GM18508 (cell line): ENCODE measurements at regions not wholly inside any gene's neighbourhood (a gene's known extent, or its start where the extent isn't known, plus 50 kb on each side); places are given as distances from the start of the nearest gene placed in this dataset.
"Not testable (repeated sequence)": the region's sequence is repeated elsewhere in the genome, so short reads cannot be mapped to it uniquely, and the experiment has no call there.

Experiments
- ATAC-seq: cut with Tn5 transposase; IDR thresholded peaks from one replicate; pipeline ENCODE4 v1.9.1; 2021; ENCODE audit warnings: moderate number of reproducible peaks; ENCODE audit not compliant: insufficient read depth, unreplicated experiment

DNA sequence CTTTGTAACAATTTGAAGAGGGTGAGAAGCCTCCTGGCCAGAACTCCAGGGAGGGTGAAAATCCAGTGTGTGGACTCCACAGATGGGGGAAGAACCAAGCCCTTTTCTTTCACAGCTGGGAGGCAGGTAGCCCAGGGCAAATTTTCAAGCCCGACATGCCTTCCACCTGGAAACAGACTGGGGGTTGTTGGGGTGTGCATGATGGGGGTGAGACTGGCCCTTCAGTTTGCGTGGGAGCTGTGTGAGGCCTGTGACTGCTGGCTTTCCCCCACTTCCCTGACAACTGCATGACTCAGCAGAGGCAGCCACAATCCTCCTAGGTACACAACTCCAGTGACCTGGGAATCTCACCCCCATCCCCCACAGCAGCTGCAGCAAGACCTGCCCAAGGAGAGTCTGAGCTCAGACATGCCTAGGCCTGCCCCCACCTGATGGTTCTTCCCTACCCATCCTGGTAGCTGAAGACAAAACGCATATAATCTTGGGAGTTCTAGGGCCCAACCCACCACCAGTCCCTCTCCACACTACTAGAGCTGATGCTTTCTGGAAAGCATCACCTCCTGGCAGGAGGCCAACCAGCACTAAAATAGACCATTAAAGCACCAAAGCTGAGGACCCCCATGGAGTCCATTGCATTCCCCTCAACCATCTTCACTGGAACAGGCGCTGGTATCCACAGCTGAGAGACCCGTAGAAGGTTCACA is 445.4 kb downstream of the TFEC start:
- no peak for ATAC-seq

DNA sequence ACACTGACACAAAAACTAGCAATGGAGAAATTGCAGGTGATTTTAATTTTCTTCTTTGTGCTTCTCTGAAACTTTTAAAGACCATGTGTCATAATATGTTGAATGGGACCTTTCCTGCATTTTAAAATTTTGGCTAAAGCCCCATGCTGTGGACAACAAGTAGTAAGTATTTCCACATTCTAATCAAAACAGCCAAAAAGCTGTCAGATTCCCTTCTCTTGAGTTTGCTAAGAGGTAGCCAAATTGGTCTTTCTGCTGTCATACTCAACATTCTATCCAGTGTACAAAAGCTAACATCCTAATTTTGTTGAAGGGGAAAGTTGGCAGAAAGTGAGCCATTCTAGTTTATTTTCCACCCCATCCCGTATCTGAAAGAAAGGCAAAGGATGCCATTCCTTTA is 447.6 kb downstream of the TFEC start:
- no peak for ATAC-seq

DNA sequence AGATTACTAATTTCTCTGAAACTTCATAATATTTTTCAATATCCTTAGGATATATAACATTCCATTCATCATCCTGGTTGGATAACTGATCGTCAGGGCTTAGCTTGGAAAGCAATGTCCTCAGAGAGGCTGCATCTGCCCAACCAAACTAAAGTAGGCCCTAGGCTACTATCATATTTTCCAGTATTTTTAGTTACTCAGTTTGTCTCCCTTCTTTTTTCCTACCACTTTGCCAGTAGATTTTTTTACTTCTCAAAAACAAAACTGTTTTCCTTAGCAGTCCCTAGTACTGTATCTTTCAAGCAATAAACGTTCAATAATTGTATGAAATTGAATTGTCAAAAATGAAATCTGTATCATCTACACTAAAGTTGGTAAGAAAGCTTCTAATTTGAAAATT is 452.0 kb downstream of the TFEC start:
- ATAC-seq, result no peak

DNA sequence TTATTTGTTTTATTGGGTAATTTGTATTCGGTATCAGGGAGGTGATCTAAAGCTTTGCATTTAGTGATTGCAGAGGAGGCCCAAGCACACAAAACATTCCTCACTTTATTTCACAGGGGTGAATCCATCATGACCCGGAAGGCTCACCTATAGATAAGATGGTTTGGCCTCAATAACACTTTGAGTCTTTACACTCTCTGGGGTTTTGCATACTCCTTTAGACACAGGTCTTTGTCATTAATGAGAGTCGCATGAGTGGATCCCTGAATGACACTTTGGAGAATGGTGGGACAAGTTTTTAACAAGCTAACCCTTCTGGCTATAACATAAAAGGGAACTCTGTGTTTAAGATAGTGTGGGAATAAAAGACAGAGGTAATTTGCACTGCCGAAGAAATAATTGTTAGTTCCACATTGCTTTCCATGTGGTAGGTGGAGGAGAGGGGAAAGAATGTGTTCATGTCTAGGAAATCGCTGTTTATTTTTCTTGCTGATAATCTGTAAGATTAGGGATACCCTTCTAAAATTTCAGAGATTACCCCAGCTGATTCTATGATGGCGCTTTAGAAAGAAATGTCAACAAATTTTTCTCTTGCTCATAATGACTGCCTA is 455.8 kb downstream of the TFEC start:
- ATAC-seq, result no peak

DNA sequence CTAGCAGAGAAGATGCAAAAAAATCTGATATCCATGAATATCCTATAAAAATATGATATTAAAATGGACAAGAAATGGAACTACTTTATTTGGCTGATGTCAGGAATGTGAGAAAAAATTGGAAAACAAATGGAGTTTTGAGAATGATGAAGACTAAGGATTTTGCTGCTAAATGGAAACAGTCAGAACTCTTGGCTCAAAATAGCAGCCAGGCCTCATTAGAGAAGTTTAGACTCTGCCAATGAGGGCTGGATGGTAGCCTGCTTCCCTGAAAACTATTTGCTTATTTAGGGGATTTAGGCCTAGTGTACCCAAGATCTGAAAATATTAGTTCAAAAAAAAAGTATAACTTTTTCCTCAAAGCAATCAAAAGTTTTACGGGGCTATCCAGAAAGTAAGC is 458.5 kb downstream of the TFEC start:
- no peak for ATAC-seq

DNA sequence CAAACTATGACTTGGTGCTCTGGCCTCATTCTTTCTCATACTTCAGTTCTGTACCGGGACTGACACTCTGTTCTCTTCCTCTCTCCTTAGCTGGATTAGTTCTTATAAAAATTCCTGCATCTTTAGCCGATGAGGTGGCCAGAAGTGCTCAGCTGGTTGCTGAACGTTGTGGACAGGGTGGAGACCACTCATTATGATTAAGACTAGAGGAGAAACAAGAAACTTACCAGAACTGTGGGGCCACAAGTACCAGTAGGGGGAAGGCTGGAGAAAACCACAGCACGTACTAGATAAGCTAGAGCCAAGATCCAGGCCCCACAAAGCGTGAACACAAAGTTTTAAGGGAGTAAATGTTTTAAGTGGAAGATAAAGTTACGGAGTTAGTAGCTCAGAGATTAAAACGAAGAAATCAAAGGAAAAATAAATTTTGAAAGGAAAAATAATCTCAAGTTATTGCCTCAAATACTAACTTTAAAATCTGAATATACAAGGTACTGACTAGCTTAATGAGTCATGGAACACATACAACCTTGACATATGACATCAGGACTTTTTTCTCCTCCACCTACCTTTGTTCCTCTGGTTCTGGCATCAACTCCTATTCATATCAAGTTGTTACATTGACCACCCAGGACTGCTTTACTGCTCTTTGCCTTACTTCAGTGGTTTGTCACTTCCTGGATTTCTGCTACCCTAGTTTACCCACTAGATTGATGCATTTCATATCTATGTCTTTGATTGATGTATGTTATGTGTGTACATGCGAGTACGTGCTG is 469.0 kb downstream of the TFEC start:
- ATAC-seq, result no peak

DNA sequence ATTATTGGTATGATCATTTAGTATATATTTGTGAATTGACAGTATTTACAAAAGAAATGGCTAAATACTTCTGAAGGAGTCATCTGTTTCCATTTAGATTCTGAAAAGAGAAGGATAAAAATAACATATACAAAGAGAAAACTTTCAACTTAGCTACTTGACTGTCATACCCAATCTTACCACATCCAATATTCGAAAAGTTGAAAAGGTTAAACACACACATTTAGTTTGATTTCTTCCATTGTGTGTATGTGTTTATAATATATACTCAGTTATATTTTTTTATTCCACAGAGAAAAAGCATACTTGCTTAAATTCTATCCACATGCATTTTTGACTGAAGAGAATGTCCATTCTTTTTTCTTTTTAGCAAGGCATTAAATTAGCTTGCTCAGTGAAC is 470.7 kb downstream of the TFEC start:
- no peak for ATAC-seq

DNA sequence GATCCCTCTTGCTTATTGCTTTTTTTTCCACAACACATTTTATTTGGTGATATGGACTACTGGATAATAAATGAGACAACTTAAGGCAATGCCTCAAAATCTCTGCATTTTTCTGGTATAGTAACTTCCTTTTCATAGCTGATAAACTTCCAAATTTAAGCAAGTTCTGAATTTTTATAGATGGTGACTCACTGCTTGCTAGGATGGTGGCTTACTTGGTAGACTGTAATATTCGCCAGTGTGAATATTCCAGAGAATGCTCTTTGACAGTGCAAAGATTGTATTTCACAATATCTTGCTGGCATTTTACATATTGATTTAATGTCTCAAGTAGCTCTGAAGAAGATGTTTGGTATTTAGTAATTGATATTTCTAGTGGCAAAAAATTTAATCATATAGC is 472.4 kb downstream of the TFEC start:
- ATAC-seq, result no peak

DNA sequence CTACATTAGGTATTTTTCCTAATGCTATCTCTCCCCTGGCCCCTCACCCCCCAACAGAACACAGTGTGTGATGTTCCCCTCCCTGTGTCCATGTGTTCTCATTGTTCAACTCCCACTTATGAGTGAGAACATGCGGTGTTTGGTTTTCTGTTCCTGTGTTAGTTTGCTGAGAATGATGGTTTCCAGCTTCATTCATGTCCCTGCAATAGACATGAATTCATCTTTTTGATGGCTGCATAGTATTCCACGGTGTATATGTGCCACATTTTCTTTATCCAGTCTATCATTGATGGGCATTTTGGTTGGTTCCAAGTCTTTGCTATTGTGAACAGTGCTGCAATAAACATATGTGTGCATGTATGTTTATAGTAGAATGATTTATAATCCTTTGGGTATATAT is 473.3 kb downstream of the TFEC start:
- not testable (repeated sequence) for ATAC-seq

DNA sequence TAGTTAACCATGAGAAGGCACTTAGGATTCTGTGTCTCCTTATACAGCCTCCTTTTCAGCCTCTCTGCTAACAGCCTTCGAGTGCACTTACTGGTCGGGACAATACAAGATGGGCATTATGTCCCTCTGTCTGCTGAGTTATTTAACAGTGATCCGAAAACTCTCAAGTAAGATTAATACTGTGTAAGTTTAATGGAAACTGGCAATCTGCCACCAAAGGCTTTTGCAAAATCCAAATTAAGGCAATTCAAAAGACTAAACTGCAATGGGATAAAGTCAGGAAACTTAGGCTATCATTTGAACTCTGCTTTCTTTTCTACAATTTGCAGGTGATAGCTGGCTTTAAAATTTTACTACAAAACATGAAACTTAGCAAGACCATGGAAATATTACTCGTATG is 477.8 kb downstream of the TFEC start:
- ATAC-seq, result no peak

DNA sequence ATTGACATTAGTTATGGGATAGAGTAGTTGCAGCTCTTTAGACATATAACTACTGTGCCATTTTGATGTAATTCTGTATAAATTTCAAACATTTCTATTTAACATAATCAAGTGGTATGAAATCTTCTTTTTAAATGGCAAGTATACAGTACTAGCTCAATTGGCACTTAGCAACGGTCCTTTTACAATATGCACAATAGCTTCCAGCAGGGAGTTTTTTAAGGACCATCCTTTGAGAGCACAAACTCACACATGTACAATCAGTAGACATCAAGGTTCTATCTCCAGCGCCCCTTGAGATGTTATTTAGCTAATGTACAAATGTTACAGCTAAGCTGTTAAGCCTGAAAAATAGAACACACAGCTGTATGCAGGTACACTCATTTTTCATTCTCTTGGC is 480.7 kb downstream of the TFEC start:
- ATAC-seq, result no peak

DNA sequence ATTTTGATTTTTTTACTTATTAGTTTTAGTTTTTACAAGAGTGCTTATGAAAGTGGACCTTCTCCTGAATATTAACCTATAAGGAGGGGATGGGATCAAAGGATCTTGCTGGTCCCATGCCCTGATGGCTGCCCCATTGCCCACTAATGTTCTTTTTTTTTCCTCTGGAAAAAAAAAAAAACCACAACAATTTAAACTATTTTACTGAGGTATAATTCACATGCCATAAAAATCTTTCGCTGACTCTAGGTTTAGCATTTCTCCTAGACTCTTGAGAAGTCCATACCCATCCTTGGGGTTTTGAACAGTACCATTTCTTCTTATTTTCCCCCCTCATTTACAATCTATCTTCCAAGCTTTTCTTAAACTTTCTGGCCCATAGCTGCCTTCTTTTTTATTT is 481.8 kb downstream of the TFEC start:
- no peak for ATAC-seq

DNA sequence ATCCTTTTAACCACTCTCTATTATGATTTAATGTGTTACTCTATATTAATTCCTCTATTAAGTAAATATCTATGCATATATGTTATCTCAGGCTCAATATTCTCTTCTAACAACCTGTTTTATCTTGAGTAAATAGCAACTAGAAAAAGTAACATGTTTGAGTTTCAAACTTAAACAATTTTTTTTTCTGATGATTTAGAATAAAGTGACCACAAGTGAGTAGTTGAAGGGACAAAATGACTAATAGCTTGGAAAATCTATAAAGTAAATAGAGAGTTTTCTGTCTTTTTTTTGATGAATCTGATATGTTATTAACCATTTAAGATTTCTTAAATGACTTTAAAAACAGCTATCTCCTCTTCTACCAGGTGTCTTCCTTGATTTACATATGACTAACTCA is 483.8 kb downstream of the TFEC start:
- ATAC-seq, result no peak

DNA sequence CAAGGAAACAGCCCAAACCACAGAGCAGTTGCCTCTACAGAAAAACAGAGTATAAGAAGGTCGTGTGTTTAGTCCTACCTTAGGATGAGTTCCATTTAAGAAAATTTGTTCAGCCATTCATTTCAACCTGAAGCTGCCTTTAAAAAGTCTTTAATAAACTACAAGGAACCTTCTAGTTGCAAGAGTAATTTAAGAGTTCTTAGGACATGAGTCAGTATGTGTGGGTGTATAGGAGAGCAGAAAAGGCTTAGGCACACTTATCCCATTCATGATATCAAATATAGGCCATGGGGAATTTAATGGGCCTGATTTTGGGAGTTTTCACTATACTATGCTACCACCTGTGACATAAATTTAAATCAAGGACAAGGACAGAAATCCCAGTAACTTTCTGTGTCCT is 496.8 kb downstream of the TFEC start:
- ATAC-seq, result no peak

DNA sequence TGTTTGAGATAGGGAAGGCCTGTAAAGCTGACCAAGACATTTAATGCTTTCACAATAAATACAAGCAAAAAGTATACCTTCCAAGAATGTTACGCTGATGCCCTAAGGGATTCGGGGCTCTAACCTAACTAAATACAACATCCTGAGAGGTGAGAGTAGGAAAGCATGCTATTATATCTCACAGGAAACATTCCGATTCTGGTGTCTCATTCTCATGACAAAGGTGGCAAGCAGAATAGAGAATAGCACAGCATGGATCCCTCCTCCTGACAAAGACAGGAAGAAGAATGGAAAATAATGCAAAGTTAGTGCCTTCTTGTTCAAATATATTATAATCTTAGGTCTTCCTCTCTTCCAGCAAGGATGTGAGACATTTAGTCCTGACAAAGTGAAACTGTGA is 504.3 kb downstream of the TFEC start:
- no peak for ATAC-seq

DNA sequence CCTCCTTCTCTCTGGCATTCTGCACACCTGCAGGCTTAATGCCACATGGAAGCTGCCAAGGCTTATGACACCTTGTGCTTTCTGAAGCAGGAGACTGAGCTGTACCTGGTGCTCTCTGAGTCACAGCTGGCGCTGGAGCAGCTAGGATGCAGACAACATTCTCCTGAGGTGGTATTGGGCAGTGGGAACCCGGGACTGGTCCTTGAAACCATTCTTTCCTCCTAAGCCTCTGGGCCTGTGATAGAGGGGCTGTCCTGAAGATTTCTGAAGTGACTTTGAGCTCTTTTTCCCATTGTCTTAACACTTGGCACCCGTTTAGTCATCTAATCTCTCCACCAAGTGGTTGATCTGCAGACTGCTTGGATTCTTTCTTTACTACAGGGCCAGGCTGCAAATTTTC is 508.4 kb downstream of the TFEC start:
- no peak for ATAC-seq

DNA sequence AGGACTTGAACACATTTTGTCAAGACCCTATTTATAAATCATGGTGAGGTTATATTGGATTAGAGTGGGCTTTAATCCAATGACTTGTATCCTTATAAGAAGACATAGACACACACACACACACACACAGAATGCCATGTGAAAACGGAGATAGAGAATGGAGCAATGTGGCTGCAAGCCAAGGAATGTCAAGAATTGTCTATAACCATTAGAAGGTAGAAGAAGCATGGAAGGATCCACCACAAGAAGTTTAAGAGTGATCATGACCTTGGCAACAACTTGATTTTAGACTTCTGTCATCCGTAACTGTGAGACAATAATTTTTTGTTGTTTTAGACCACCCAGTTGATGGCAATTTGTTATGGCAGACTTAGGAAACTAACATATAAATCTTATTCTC is 514.2 kb downstream of the TFEC start:
- no peak for ATAC-seq

DNA sequence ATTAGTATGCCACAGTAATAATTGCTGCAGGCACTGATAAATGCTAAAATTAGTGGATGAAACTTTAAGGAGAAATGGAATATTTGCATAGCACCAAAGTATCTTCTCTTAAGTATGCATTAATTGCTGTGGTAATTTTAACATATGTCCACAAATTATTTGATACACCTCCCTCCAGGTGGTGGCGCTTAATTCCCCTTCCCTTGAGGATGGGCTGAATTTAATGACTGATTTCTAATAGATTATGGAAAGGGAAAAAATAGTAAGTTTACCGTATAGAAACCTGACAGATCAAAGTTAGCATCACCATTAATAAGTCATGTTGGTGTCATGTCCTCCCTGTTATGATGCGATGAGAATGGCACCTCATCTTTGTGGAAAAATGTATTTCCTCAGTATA is 519.2 kb downstream of the TFEC start:
- no peak for ATAC-seq

DNA sequence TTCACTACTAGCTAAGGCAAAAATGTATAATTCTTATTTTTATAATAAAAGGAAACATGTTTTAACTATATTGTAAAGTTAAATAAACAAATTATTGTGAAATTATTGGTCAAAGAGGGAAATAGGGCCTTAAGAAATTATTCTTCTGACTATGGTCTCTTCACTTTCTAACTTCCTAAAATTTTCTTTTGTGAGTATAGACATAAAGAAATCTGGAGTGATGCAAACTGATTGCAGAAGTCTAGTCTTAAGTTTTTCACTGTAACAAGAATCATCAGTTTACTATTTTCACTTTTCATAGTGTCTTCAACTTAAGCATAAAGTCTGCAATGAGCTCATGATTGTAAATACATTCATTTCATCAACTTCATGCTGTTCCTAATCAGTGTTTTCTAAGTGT is 525.4 kb downstream of the TFEC start:
- no peak for ATAC-seq

DNA sequence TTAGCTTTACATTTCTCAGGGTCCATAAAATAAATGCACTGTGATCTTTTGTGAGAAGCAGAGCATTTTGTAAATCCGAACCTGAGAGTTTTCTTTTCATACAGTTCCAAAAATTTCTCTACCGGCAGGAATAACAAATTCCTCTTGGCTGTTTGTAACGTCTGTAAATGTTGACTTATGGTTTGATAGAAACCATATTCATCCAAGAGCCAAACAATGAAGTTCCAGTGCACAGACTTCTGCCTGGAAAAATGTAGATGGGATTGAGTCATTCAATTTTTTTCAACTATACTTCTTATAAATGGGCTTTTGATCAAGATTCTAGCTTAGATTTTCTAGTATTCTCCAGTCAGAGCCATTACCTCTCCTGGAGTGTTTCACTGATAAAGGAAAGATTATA is 530.6 kb downstream of the TFEC start:
- ATAC-seq, result no peak

DNA sequence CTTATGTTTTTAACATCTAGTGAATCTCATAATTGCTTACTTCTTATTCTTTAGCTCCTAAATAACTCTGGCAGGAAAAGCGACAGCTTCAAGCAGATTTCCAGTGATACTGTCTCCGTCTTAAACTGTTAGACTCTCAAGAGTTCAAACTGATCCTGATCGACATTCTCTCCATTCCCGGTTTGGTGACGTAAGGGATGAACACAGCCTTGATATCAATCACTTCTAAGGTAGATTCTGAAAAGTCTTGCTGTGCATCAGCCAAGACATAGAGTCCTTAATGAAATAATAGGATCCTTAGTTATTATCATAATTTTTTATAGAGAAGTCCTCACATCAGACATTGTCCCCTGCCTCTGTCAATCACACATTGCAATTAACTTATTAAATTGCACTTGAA is 534.6 kb downstream of the TFEC start:
- ATAC-seq, result no peak
